HUES6 (cell line): ENCODE measurements at regions not wholly inside any gene's neighbourhood (a gene's known extent, or its start where the extent isn't known, plus 50 kb on each side); places are given as distances from the start of the nearest gene placed in this dataset.

Experiments
- H3K27ac ChIP-seq: 2 replicates; pipeline ENCODE4 v1.7.0; 2013; ENCODE audit warnings: low read depth, mild to moderate bottlenecking, low read length, inconsistent platforms
- H3K27me3 ChIP-seq: 2 replicates; pipeline ENCODE4 v1.6.1; 2013; ENCODE audit warnings: low read length; ENCODE audit not compliant: control insufficient read depth, insufficient read depth
- H3K36me3 ChIP-seq: 2 replicates; pipeline ENCODE4 v1.6.1; 2013; ENCODE audit warnings: low read length; ENCODE audit not compliant: control insufficient read depth, insufficient read depth
- H3K4me1 ChIP-seq: 2 replicates; pipeline ENCODE4 v1.6.1; 2013; ENCODE audit warnings: low read length; ENCODE audit not compliant: control insufficient read depth, insufficient read depth
- H3K4me3 ChIP-seq: 2 replicates; pipeline ENCODE4 v1.5.1; 2013; ENCODE audit warnings: low read depth, low read length
- H3K9ac ChIP-seq: one replicate; pipeline ENCODE4 v1.6.1; 2013; ENCODE audit warnings: mild to moderate bottlenecking, low read length
- H3K9me3 ChIP-seq: 2 replicates; pipeline ENCODE4 v1.6.1; 2013; ENCODE audit warnings: low read depth, low read length; ENCODE audit not compliant: control insufficient read depth, insufficient read depth

GRCh38 chr6:65799389-65799788, 92.4 kb upstream of the EYS start:
- no peak overlapping the region for H3K9ac ChIP-seq
- H3K4me1 ChIP-seq: no peaks in the 10 kb centered on the region
- no peak overlapping the region for H3K4me3 ChIP-seq
- no peak overlapping the region for H3K27ac ChIP-seq
- H3K27me3 ChIP-seq: no peaks in the 10 kb centered on the region
- H3K9me3 ChIP-seq: no peaks in the 10 kb centered on the region
- no peaks in the 10 kb centered on the region for H3K36me3 ChIP-seq

DNA sequence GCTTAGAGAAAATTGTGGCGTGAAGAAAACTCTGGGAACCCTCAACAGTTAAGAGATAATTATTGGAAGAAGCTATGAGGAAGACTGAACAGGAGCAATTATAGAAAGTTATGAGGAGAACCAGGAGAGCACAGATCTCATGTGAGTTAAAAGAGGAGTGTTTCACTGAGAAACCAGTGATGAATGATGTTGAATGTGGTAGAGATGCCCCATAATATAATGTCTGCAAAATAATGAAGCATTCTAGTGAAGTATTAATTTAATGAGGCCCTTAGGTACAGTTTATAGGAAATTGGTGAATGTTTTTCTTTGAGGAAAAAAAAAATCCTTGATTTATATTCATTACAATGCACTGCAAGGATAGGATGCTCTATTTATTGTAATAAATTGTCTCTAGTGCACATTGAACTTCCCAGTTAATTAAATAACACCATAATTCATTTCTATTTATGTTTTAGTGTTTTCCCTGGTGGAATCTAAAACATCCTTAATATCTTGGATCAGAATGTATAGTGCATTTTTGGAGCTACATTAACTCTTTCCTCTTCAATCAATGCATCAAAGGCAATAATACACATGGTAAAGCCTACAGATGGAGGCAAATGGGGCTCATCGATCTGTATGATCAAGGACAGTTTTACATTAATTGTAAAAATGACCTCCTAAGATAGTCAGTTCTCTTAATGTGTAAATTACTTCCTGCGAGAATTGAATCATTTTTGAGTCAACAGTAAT, 91.4 kb upstream of the EYS start:
- Histone ChIP-seq H3K36me3 (no peaks in the 10 kb centered on the region), H3K4me1 (no peaks in the 10 kb centered on the region), H3K4me3 (no peak overlapping the region), H3K27me3 (no peaks in the 10 kb centered on the region), H3K9ac (no peak overlapping the region), H3K27ac (no peak overlapping the region), H3K9me3 (no peaks in the 10 kb centered on the region)

GRCh38 chr6:65790666-65791065, 83.6 kb upstream of the EYS start:
- no peak overlapping the region for H3K27ac ChIP-seq
- H3K27me3 ChIP-seq: no peaks in the 10 kb centered on the region
- H3K9me3 ChIP-seq: no peaks in the 10 kb centered on the region
- H3K9ac ChIP-seq: no peak overlapping the region
- H3K4me3 ChIP-seq: no peak overlapping the region
- no peaks in the 10 kb centered on the region for H3K36me3 ChIP-seq
- no peaks in the 10 kb centered on the region for H3K4me1 ChIP-seq

DNA sequence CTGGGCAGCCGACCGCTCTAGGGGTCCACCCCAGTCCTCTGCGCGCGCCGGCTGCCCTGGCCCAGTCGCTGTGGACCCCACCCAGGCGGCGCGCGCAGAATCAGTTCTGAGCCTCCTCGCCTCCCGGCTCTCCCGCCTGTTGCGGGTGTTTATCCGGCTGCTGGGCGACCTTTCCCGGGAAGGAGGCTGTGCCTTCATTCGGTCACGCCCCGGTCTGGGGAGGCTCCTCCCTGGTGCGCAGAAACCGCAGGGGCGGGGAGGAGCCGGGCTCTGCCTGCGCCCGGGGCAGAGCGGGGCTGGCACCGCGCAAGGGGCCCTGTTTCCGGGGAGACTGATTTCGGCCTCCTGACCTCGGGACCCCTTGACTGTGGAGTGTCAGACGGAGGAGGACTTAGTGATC, 80.8 kb upstream of the EYS start:
- Histone ChIP-seq H3K36me3 (no peaks in the 10 kb centered on the region), H3K4me1 (no peaks in the 10 kb centered on the region)

GRCh38 chr6:65786815-65787214, 79.8 kb upstream of the EYS start:
- H3K9me3 ChIP-seq: no peaks in the 10 kb centered on the region
- H3K36me3 ChIP-seq: no peaks in the 10 kb centered on the region
- H3K27ac ChIP-seq: no peak overlapping the region
- no peak overlapping the region for H3K9ac ChIP-seq
- no peaks in the 10 kb centered on the region for H3K4me1 ChIP-seq
- no peaks in the 10 kb centered on the region for H3K27me3 ChIP-seq
- H3K4me3 ChIP-seq: no peak overlapping the region

More for the DNA sequence above, 80.8 kb upstream of the EYS start:
- no peak overlapping the region for H3K27ac ChIP-seq
- H3K4me3 ChIP-seq: no peak overlapping the region
- no peaks in the 10 kb centered on the region for H3K9me3 ChIP-seq
- no peak overlapping the region for H3K9ac ChIP-seq
- no peaks in the 10 kb centered on the region for H3K27me3 ChIP-seq

DNA sequence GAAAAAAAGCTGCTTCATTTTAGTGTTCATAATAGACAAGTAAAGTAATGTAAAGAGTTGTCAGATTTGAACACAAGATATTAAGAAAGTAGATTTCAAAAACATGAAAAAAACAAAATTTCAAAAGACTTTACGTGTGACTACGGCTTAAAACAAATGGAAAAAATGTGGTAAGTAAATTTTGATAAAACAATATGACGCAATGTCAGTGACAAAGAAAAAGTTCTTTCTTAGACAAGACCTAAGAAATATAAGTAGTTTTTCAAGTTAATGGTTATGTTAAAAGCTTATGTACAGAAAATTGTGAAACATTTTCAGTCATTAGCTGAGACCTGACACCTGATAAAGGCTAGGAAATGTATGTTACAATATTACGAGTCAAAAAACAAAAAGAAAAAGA, 73.7 kb upstream of the EYS start:
- Histone ChIP-seq H3K27me3 (no peaks in the 10 kb centered on the region), H3K4me3 (no peak overlapping the region), H3K4me1 (no peaks in the 10 kb centered on the region), H3K9me3 (no peaks in the 10 kb centered on the region), H3K36me3 (no peaks in the 10 kb centered on the region), H3K9ac (no peak overlapping the region), H3K27ac (no peak overlapping the region)

- H3K9ac ChIP-seq: no peak overlapping the region
- H3K36me3 ChIP-seq: no peaks in the 10 kb centered on the region
- H3K27ac ChIP-seq: no peak overlapping the region
- no peak overlapping the region for H3K4me3 ChIP-seq
- no peaks in the 10 kb centered on the region for H3K27me3 ChIP-seq
- no peaks in the 10 kb centered on the region for H3K4me1 ChIP-seq
- no peaks in the 10 kb centered on the region for H3K9me3 ChIP-seq
Measured at GRCh38 chr6:65776332-65776731, 69.3 kb upstream of the EYS start.

DNA sequence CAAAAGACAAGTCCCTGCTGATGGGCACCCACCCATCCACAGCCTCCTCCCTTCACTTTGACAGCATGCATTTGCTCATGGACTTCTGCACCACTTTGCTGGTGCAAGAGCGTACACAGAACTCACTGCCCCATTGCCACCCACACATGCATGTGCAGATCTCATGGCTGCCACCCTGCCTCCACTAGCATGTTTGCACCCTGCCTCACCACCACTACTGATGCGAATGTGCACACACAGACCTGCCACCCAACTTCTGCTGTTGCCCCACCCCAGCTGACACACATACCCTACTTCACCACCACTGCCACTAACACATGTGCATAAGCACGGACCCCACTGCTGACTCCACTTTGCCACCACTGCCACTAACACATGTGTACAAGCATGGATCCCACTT, 64.9 kb upstream of the EYS start:
- H3K36me3 ChIP-seq: no peaks in the 10 kb centered on the region
- H3K27me3 ChIP-seq: no peaks in the 10 kb centered on the region
- no peaks in the 10 kb centered on the region for H3K4me1 ChIP-seq
- no peaks in the 10 kb centered on the region for H3K9me3 ChIP-seq
- H3K4me3 ChIP-seq: no peak overlapping the region
- H3K9ac ChIP-seq: no peak overlapping the region
- H3K27ac ChIP-seq: no peak overlapping the region

DNA sequence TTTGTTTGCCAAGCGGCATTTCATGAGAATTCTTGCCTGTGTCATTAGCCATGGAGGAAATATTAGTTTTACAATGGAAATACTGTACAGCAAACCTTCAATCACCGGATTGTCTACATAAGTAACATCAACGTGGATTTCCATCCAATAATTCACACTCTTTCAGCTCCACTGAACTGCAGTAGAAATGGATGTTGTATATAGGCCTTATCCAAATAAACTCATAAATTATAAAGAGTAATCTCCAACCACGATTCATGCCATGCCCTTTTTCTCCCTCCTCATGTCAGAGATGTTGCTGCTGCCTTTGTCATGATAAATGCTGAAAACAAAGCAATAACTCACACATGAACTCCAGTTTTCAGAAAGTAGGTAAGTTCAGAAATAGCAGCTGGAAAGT, 54.9 kb upstream of the EYS start:
- Histone ChIP-seq H3K9ac (no peak overlapping the region), H3K27ac (no peak overlapping the region), H3K4me3 (no peak overlapping the region)

DNA sequence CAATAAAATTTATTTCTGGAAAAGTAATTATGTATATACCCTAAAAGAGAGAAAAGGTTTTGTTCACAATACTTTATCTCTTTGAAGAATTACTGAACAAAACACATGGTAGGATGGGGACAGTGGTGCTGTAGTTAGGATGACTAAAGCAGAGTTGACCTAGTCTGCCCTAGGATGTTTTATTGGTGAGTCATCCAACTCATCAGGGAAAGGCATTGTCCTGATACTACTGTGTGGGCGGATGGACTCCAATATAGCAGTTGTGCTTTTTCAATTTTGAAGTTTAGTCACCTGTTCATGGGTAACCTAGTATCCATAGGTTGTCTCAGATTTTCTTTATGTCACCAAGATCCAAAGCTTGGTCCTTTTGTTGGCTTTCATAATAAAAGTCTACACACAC, 53.3 kb upstream of the EYS start:
- no peak overlapping the region for H3K9ac ChIP-seq
- H3K4me3 ChIP-seq: no peak overlapping the region
- H3K36me3 ChIP-seq: no peaks in the 10 kb centered on the region
- no peaks in the 10 kb centered on the region for H3K27me3 ChIP-seq
- no peaks in the 10 kb centered on the region for H3K9me3 ChIP-seq
- H3K4me1 ChIP-seq: no peaks in the 10 kb centered on the region
- no peak overlapping the region for H3K27ac ChIP-seq

More for the DNA sequence above, 54.9 kb upstream of the EYS start:
- Histone ChIP-seq H3K4me1 (no peaks in the 10 kb centered on the region), H3K9me3 (no peaks in the 10 kb centered on the region), H3K36me3 (no peaks in the 10 kb centered on the region), H3K27me3 (no peaks in the 10 kb centered on the region)
